HL-60 (cell line): ENCODE measurements at regions not wholly inside any gene's neighbourhood (a gene's known extent, or its start where the extent isn't known, plus 50 kb on each side); places are given as distances from the start of the nearest gene placed in this dataset.

Source experiments
- DNase-seq, 2 experiments: peaks; one replicate each; pipeline ENCODE4 v3.0.0-alpha.2; 2010 to 2020; ENCODE audit warnings: low read depth in 1 of 2, low spot score in 1 of 2
- H3K27ac ChIP-seq: fragments of 250-450 bp; sonication (Bioruptor Pico); replicated peaks from 2 replicates; pipeline ENCODE4 v1.5.1; 2020; ENCODE audit warnings: mild to moderate bottlenecking, moderate library complexity
- H3K27me3 ChIP-seq: fragments of 250-450 bp; sonication (Bioruptor Pico); 2 replicates; pipeline ENCODE4 v1.5.1; 2021; ENCODE audit warnings: mild to moderate bottlenecking, moderate library complexity; ENCODE audit not compliant: insufficient read depth, poor library complexity, severe bottlenecking
- H3K4me3 ChIP-seq: replicated peaks from 2 replicates; pipeline ENCODE4 v1.5.1; 2011; ENCODE audit warnings: mild to moderate bottlenecking, control low read depth, low read length; ENCODE audit not compliant: insufficient read depth
- GABPA ChIP-seq: IDR thresholded peaks from 2 replicates; pipeline ENCODE4 v1.6.1; 2012; ENCODE audit warnings: low read depth
- POLR2AphosphoS5 ChIP-seq: IDR thresholded peaks from 2 replicates; pipeline ENCODE4 v1.6.1; 2012; ENCODE audit warnings: low read depth
- SPI1 ChIP-seq: IDR thresholded peaks from 2 replicates; pipeline ENCODE4 v1.6.1; 2012; ENCODE audit warnings: low read depth, mild to moderate bottlenecking, borderline replicate concordance
- TF ChIP-seq, protein P1 (sequence below): IDR thresholded peaks from 2 replicates; pipeline ENCODE4 v1.6.1; 2012; ENCODE audit warnings: low read depth; ENCODE audit not compliant: insufficient replicate concordance
- TF ChIP-seq, protein P2 (sequence below): IDR thresholded peaks from one replicate; pipeline ENCODE4 v1.5.1; 2011; ENCODE audit warnings: low read length, control low read depth, inconsistent platforms; ENCODE audit not compliant: insufficient read depth

DNA sequence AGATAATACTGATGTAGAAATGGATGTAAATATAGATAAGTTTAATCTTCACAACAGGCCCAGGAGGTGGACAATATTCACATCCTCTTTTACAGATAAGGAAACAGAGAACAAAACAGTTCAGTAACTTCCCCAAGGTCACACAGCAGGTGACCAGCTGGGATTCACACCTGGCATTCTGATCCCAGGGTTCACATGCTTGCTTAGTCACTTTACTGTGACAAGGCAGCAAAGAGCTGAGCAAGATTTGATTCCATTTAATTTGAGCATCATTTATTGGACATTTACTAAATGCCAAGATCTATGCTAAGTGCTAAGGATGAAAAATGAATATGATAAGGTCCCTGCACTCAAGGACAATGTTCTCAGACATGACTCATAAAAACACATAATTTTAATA is 94.1 kb upstream of the STARD13 start:
- no peak overlapping the region for H3K4me3 ChIP-seq
- TF ChIP-seq, protein P1, sequence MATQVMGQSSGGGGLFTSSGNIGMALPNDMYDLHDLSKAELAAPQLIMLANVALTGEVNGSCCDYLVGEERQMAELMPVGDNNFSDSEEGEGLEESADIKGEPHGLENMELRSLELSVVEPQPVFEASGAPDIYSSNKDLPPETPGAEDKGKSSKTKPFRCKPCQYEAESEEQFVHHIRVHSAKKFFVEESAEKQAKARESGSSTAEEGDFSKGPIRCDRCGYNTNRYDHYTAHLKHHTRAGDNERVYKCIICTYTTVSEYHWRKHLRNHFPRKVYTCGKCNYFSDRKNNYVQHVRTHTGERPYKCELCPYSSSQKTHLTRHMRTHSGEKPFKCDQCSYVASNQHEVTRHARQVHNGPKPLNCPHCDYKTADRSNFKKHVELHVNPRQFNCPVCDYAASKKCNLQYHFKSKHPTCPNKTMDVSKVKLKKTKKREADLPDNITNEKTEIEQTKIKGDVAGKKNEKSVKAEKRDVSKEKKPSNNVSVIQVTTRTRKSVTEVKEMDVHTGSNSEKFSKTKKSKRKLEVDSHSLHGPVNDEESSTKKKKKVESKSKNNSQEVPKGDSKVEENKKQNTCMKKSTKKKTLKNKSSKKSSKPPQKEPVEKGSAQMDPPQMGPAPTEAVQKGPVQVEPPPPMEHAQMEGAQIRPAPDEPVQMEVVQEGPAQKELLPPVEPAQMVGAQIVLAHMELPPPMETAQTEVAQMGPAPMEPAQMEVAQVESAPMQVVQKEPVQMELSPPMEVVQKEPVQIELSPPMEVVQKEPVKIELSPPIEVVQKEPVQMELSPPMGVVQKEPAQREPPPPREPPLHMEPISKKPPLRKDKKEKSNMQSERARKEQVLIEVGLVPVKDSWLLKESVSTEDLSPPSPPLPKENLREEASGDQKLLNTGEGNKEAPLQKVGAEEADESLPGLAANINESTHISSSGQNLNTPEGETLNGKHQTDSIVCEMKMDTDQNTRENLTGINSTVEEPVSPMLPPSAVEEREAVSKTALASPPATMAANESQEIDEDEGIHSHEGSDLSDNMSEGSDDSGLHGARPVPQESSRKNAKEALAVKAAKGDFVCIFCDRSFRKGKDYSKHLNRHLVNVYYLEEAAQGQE = no peak
- TF ChIP-seq POLR2AphosphoS5 (no peak), GABPA (no peak), SPI1 (no peak)
- TF ChIP-seq, protein P2, sequence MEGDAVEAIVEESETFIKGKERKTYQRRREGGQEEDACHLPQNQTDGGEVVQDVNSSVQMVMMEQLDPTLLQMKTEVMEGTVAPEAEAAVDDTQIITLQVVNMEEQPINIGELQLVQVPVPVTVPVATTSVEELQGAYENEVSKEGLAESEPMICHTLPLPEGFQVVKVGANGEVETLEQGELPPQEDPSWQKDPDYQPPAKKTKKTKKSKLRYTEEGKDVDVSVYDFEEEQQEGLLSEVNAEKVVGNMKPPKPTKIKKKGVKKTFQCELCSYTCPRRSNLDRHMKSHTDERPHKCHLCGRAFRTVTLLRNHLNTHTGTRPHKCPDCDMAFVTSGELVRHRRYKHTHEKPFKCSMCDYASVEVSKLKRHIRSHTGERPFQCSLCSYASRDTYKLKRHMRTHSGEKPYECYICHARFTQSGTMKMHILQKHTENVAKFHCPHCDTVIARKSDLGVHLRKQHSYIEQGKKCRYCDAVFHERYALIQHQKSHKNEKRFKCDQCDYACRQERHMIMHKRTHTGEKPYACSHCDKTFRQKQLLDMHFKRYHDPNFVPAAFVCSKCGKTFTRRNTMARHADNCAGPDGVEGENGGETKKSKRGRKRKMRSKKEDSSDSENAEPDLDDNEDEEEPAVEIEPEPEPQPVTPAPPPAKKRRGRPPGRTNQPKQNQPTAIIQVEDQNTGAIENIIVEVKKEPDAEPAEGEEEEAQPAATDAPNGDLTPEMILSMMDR = no peak
- H3K27me3 ChIP-seq = no peaks in the 10 kb centered on the region
- H3K27ac ChIP-seq = no peak overlapping the region
- DNase-seq = no peak

DNA sequence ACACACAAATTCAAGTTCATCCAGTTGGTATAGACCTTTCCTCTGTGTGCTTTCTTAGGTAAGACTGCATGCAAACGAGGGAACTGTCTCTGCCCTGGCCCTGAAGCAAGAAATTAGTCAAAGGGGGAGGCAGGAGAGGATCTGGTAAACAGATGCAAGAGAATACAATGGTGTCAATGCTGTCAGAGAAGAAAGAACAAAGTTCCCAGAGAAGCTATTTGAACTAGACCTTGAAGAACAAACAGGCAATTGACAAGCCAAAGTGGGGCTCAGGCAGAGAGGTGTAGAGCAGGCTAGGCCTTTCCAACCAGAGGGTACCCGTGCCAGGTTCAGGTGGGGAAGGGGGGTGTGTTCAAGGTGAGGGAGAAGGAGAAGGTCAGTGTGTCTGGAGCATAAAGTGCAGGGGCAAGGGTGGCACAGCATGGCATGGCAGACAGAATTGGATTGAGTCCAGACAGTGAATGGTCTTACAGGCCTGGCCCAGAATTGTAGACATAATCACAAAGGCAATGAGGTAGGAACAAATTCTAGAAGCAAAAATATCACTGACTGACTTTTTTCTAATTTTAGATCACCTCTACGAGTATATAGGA is 95.0 kb upstream of the STARD13 start:
- H3K27me3 ChIP-seq = no peaks in the 10 kb centered on the region
- TF ChIP-seq, protein P1 = no peak
- no peak for TF ChIP-seq GABPA
- TF ChIP-seq SPI1 = no peak
- TF ChIP-seq POLR2AphosphoS5 = no peak
- TF ChIP-seq, protein P2 = no peak
- no peak overlapping the region for H3K27ac ChIP-seq
- no peak overlapping the region for H3K4me3 ChIP-seq
- DNase-seq = no peak

DNA sequence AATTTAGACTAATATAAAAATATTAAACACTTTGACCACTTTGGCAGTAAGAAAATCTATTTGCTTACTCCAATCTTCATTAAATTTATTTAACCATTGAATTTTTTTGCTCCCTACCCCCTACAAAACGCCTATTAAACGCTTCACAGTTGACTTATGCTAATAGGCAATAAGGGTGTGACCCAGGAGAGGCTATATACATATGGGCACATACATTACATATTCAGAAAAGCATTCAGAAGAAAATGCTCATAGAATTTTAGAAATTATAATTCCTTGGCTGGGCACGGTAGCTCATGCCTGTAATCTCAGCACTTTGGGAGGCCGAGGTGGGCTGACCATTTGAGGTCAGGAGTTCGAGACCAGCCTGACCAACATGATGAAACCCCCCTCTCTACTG is 95.6 kb upstream of the STARD13 start:
- Histone ChIP-seq H3K27ac (no peak overlapping the region), H3K27me3 (no peaks in the 10 kb centered on the region), H3K4me3 (no peak overlapping the region)
- TF ChIP-seq, protein P1 = no peak
- no peak for TF ChIP-seq SPI1
- TF ChIP-seq GABPA = no peak
- TF ChIP-seq, protein P2 = no peak
- no peak for TF ChIP-seq POLR2AphosphoS5
- no peak for DNase-seq
